SK-N-SH (cell line): ENCODE measurements at regions not wholly inside any gene's neighbourhood (a gene's known extent, or its start where the extent isn't known, plus 50 kb on each side); places are given as distances from the start of the nearest gene placed in this dataset.

Source experiments
- CTCF ChIA-PET: fragments of 300-600, 350-600 bp; formaldehyde crosslinking; extraction: SDS; loops from one replicate; lab custom pipeline; 2021; lab: Yijun Ruan, JAX
- POLR2A ChIA-PET: fragments of 350-600 bp; sonication (Branson Sonifier 250); formaldehyde crosslinking; extraction: SDS; loops from one replicate; lab custom pipeline; 2020; ENCODE audit warnings: antibody characterized with exemption, inconsistent platforms; lab: Yijun Ruan, JAX
- DNase-seq: peaks from one replicate; pipeline ENCODE4 v3.0.0; 2012
- H2AFZ ChIP-seq: fragments of 200-600 bp; sonication (generic); 2 replicates; pipeline ENCODE4 v1.8.1; 2016; ENCODE audit warnings: antibody characterized with exemption, mild to moderate bottlenecking, low read depth
- H3F3A ChIP-seq: fragments of 200-600 bp; sonication (generic); replicated peaks from 2 replicates; pipeline ENCODE3; 2016; ENCODE audit warnings: antibody characterized with exemption, mild to moderate bottlenecking; ENCODE audit not compliant: insufficient read depth
- H3K27ac ChIP-seq, 2 experiments: fragments of 200-500 bp in 1 of 2; fragments of 200-600 bp in 1 of 2; sonication (Bioruptor generic) in 1 of 2; sonication (generic), shearing (Covaris generic) in 1 of 2; 2 replicates each; pipeline versions ENCODE4 v1.5.1 to v1.6.1; 2014 to 2016; ENCODE audit warnings: low read depth in 2 of 2, inconsistent platforms in 1 of 2, low read length in 1 of 2, mild to moderate bottlenecking in 1 of 2, mixed read lengths in 1 of 2
- H3K27me3 ChIP-seq: fragments of 200-600 bp; sonication (generic), shearing (Covaris generic); 2 replicates; pipeline ENCODE4 v1.6.1; 2016; ENCODE audit warnings: mixed run types; ENCODE audit not compliant: insufficient read depth
- H3K36me3 ChIP-seq, 2 experiments: fragments of 200-500 bp in 1 of 2; fragments of 200-600 bp in 1 of 2; sonication (Bioruptor generic) in 1 of 2; sonication (generic) in 1 of 2; replicated peaks in 1 of 2; 2 replicates each; pipeline versions ENCODE3 to v1.5.1; 2014 to 2016; ENCODE audit warnings: low read length in 1 of 2, mild to moderate bottlenecking in 1 of 2; ENCODE audit not compliant: insufficient read depth in 2 of 2, control insufficient read depth in 1 of 2
- H3K4me1 ChIP-seq, 2 experiments: fragments of 200-500 bp in 1 of 2; fragments of 200-600 bp in 1 of 2; sonication (Bioruptor generic) in 1 of 2; sonication (generic), shearing (Covaris generic) in 1 of 2; 2 replicates each; pipeline versions ENCODE4 v1.5.1 to v1.6.1; 2014 to 2016; ENCODE audit warnings: low read depth in 1 of 2, low read length in 1 of 2, mixed run types in 1 of 2; ENCODE audit not compliant: insufficient read depth in 2 of 2, control insufficient read depth in 1 of 2
- H3K4me2 ChIP-seq: fragments of 200-600 bp; sonication (generic), shearing (Covaris generic); 2 replicates; pipeline ENCODE4 v1.6.1; 2017; ENCODE audit warnings: mixed run types
- H3K4me3 ChIP-seq, 2 experiments: fragments of 200-500 bp in 1 of 2; fragments of 200-600 bp in 1 of 2; sonication (Bioruptor generic) in 1 of 2; sonication (generic), shearing (Covaris generic) in 1 of 2; 2 replicates each; pipeline versions ENCODE4 v1.5.1 to v1.8.1; 2014 to 2016; ENCODE audit warnings: low read depth in 2 of 2, inconsistent platforms in 1 of 2, low read length in 1 of 2, mild to moderate bottlenecking in 1 of 2, mixed read lengths in 1 of 2, moderate library complexity in 1 of 2
- H3K79me2 ChIP-seq: fragments of 200-600 bp; sonication (generic); 2 replicates; pipeline ENCODE4 v1.8.1; 2017; ENCODE audit warnings: mild to moderate bottlenecking; ENCODE audit not compliant: insufficient read depth
- H3K9ac ChIP-seq: fragments of 200-600 bp; sonication (generic); 2 replicates; pipeline ENCODE4 v1.6.1; 2017; ENCODE audit warnings: mixed run types
- H3K9me2 ChIP-seq: fragments of 200-600 bp; sonication (generic); 2 replicates; pipeline ENCODE4 v1.6.1; 2017; ENCODE audit warnings: mixed run types
- H3K9me3 ChIP-seq: fragments of 200-600 bp; sonication (generic); 2 replicates; pipeline ENCODE4 v1.6.1; 2017; ENCODE audit warnings: mixed run types, mild to moderate bottlenecking, moderate library complexity
- H4K20me1 ChIP-seq: fragments of 200-600 bp; sonication (generic); 2 replicates; pipeline ENCODE4 v1.6.1; 2017; ENCODE audit warnings: mild to moderate bottlenecking, mixed run types; ENCODE audit not compliant: insufficient read depth
- CHD2 ChIP-seq: fragments of 150-350 bp; IDR thresholded peaks from 2 replicates; pipeline ENCODE4 v1.6.1; 2018; ENCODE audit warnings: low read length; ENCODE audit not compliant: partially characterized antibody
- FOXJ3 ChIP-seq: sonication (generic); formaldehyde crosslinking; IDR thresholded peaks from 2 replicates; pipeline ENCODE4 v1.5.1; 2020; ENCODE audit warnings: mild to moderate bottlenecking, missing genetic modification reagents
- FOXM1 ChIP-seq: IDR thresholded peaks from 2 replicates; pipeline ENCODE4 v1.4.0; 2012; ENCODE audit warnings: low read depth, mild to moderate bottlenecking
- GATA2 ChIP-seq: sonication (generic); formaldehyde crosslinking; IDR thresholded peaks from 2 replicates; pipeline ENCODE4 v1.5.0; 2020; ENCODE audit warnings: mild to moderate bottlenecking, missing genetic modification reagents
- MXI1 ChIP-seq: IDR thresholded peaks from 2 replicates; pipeline ENCODE4 v1.6.1; 2012; ENCODE audit warnings: mild to moderate bottlenecking, low read depth, low read length, improper control_type of control experiment
- NFIC ChIP-seq: IDR thresholded peaks from 2 replicates; pipeline ENCODE4 v1.4.0; 2012; ENCODE audit warnings: borderline replicate concordance
- POLR2AphosphoS5 ChIP-seq: IDR thresholded peaks from 2 replicates; pipeline ENCODE4 v1.6.1; 2012; ENCODE audit warnings: low read depth, low read length
- RFX5 ChIP-seq: IDR thresholded peaks from 2 replicates; pipeline ENCODE4 v1.6.1; 2012; ENCODE audit warnings: mild to moderate bottlenecking, improper control_type of control experiment, low read length
- RXRA ChIP-seq: IDR thresholded peaks from 2 replicates; pipeline ENCODE4 v1.4.0; 2012; ENCODE audit warnings: low read depth, mild to moderate bottlenecking, borderline replicate concordance
- SIN3A ChIP-seq: IDR thresholded peaks from 2 replicates; pipeline ENCODE4 v1.6.1; 2012; ENCODE audit warnings: low read depth, mild to moderate bottlenecking, low read length, moderate library complexity, borderline replicate concordance
- USF1 ChIP-seq: IDR thresholded peaks from 2 replicates; pipeline ENCODE4 v1.4.0; 2012; ENCODE audit warnings: low read depth, borderline replicate concordance
- WGBS: methylation state at CpG from one replicate; pipeline ENCODE4 v1.1.6; 2017; ENCODE audit warnings: low lambda C conversion rate; 5-methylcytosine and 5-hydroxymethylcytosine counted together
- TF ChIP-seq, protein P1 (sequence below): IDR thresholded peaks from 2 replicates; pipeline ENCODE4 v1.6.1; 2012; ENCODE audit warnings: mild to moderate bottlenecking, low read depth, low read length, moderate library complexity

DNA sequence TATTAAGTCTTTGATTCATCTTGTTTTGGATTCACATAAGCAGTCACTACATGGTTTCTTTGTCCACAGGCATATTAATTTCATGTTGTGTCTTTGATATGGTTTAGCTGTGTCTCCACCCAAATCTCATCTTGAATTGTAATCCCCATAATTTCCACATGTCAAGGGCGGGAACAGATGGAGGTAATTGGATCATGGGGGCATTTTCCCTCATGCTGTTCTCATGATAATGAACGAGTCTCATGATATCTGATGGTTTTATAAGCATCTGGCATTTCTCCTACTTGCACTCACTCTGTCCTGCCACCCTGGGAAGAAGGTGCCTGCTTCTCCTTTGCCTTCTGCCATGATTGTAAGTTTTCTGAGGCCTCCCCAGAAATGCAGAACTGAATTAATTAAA lies 1811.2 kb upstream of the PCDH10 start:
- Histone ChIP-seq H4K20me1 (no peaks in the 10 kb centered on the region), H3K79me2 (no peaks in the 10 kb centered on the region), H3K4me1 (no peaks in the 10 kb centered on the region), H2AFZ (no peak overlapping the region), H3K9me2 (no peaks in the 10 kb centered on the region), H3K27ac (no peak overlapping the region), H3K36me3 (no peaks in the 10 kb centered on the region), H3F3A (no peaks in the 10 kb centered on the region), H3K9ac (no peak overlapping the region), H3K4me2 (no peak overlapping the region), H3K9me3 (no peaks in the 10 kb centered on the region), H3K4me3 (no peak overlapping the region), H3K27me3 (no peaks in the 10 kb centered on the region)
- POLR2A ChIA-PET, result no interaction called here
- peak; percentile 34; the same call in 1 of the 2 replicates for TF ChIP-seq GATA2
- TF ChIP-seq RXRA, result no peak
- WGBS, result 3% methylated on average over 2 of the region's 2 CpGs
- CTCF ChIA-PET, result no interaction called here
- DNase-seq, result no peak

DNA sequence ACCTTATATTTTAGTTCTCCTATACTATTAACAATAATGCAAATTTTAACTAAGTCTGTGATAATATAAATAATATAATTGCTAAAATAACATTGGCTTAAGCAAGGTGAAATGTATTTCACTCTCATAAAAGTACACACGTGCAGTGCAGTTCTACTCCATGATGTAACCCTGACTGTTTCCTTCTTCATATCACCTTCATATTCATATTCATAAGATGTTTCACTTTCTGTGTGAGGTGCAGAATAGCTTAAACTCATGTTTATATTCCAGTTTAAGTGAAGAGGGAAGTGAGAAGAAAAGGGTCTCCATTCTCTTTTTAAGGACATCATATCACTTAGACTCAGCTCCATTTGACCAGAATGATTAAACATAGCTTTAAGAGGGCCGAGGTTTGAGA lies 1810.0 kb upstream of the PCDH10 start:
- CTCF ChIA-PET, result no interaction called here
- no peak overlapping the region for H3K9ac ChIP-seq
- no peak overlapping the region for H2AFZ ChIP-seq
- H3K27ac ChIP-seq, result no peak overlapping the region
- TF ChIP-seq SIN3A (no peak), FOXJ3 (CRISPR knock-in tag) (no peak), MXI1 (no peak), NFIC (no peak), CHD2 (no peak), RFX5 (no peak), USF1 (no peak), FOXM1 (no peak), POLR2AphosphoS5 (no peak)
- TF ChIP-seq, protein P1, sequence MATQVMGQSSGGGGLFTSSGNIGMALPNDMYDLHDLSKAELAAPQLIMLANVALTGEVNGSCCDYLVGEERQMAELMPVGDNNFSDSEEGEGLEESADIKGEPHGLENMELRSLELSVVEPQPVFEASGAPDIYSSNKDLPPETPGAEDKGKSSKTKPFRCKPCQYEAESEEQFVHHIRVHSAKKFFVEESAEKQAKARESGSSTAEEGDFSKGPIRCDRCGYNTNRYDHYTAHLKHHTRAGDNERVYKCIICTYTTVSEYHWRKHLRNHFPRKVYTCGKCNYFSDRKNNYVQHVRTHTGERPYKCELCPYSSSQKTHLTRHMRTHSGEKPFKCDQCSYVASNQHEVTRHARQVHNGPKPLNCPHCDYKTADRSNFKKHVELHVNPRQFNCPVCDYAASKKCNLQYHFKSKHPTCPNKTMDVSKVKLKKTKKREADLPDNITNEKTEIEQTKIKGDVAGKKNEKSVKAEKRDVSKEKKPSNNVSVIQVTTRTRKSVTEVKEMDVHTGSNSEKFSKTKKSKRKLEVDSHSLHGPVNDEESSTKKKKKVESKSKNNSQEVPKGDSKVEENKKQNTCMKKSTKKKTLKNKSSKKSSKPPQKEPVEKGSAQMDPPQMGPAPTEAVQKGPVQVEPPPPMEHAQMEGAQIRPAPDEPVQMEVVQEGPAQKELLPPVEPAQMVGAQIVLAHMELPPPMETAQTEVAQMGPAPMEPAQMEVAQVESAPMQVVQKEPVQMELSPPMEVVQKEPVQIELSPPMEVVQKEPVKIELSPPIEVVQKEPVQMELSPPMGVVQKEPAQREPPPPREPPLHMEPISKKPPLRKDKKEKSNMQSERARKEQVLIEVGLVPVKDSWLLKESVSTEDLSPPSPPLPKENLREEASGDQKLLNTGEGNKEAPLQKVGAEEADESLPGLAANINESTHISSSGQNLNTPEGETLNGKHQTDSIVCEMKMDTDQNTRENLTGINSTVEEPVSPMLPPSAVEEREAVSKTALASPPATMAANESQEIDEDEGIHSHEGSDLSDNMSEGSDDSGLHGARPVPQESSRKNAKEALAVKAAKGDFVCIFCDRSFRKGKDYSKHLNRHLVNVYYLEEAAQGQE, result no peak
- POLR2A ChIA-PET, result no interaction called here
- H3K9me3 ChIP-seq, result no peaks in the 10 kb centered on the region
- no peak overlapping the region for H3K4me2 ChIP-seq
- no peaks in the 10 kb centered on the region for H3K79me2 ChIP-seq
- no peaks in the 10 kb centered on the region for H3K27me3 ChIP-seq
- no peak overlapping the region for H3K4me3 ChIP-seq
- DNase-seq, result no peak
- H4K20me1 ChIP-seq, result no peaks in the 10 kb centered on the region
- H3K9me2 ChIP-seq, result no peaks in the 10 kb centered on the region
- no peaks in the 10 kb centered on the region for H3K4me1 ChIP-seq
- H3F3A ChIP-seq, result no peaks in the 10 kb centered on the region
- no peaks in the 10 kb centered on the region for H3K36me3 ChIP-seq
- WGBS, result 3% methylated on average over 2 of the region's 2 CpGs
